ENCODE measurements at regions not wholly inside any gene's neighbourhood (a gene's known extent, or its start where the extent isn't known, plus 50 kb on each side); places are given as distances from the start of the nearest gene placed in this dataset.

DNA sequence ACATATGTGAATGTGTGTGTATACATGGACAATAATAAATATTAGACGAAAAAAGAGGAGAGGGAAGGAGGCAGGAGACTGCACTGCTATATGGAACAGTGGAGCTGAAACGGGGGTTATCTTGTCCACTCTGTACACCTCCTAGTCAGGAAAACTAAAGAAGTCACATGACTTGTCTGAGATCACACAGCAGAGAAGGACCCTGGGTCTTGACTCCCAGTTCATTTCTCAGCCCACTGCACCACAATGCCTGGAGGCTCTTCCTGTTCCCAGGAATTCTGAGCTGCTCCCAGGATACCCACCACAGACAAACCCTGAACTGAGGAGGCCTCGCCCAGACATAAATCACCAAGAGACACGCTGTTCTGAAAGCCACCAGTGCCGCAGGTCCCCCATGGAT lies 349.6 kb downstream of the CTTN start:
- TF ChIP-seq CCDC6 (CRISPR knock-in tag; IDR thresholded peaks at IDR 0.05), result no peak
- TF ChIP-seq, protein P1, sequence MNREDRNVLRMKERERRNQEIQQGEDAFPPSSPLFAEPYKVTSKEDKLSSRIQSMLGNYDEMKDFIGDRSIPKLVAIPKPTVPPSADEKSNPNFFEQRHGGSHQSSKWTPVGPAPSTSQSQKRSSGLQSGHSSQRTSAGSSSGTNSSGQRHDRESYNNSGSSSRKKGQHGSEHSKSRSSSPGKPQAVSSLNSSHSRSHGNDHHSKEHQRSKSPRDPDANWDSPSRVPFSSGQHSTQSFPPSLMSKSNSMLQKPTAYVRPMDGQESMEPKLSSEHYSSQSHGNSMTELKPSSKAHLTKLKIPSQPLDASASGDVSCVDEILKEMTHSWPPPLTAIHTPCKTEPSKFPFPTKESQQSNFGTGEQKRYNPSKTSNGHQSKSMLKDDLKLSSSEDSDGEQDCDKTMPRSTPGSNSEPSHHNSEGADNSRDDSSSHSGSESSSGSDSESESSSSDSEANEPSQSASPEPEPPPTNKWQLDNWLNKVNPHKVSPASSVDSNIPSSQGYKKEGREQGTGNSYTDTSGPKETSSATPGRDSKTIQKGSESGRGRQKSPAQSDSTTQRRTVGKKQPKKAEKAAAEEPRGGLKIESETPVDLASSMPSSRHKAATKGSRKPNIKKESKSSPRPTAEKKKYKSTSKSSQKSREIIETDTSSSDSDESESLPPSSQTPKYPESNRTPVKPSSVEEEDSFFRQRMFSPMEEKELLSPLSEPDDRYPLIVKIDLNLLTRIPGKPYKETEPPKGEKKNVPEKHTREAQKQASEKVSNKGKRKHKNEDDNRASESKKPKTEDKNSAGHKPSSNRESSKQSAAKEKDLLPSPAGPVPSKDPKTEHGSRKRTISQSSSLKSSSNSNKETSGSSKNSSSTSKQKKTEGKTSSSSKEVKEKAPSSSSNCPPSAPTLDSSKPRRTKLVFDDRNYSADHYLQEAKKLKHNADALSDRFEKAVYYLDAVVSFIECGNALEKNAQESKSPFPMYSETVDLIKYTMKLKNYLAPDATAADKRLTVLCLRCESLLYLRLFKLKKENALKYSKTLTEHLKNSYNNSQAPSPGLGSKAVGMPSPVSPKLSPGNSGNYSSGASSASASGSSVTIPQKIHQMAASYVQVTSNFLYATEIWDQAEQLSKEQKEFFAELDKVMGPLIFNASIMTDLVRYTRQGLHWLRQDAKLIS (CRISPR knock-in tag; IDR thresholded peaks at IDR 0.05), result no peak
